Neural crest cell (in vitro differentiated cells): ENCODE measurements at regions not wholly inside any gene's neighbourhood (a gene's known extent, or its start where the extent isn't known, plus 50 kb on each side); places are given as distances from the start of the nearest gene placed in this dataset.
"Not testable (repeated sequence)": the region's sequence is repeated elsewhere in the genome, so short reads cannot be mapped to it uniquely, and the experiment has no call there.

ENCODE experiments used
- DNase-seq: peaks from one replicate; pipeline ENCODE4 v3.0.0; 2021; ENCODE audit warnings: low read depth, mixed read lengths, low spot score
- H3K27ac Mint-ChIP-seq: one replicate; pipeline ENCODE4 v1.8.0; 2021; ENCODE audit warnings: mild to moderate bottlenecking, mixed read lengths; ENCODE audit not compliant: unreplicated experiment
- H3K27me3 Mint-ChIP-seq: 2 replicates; pipeline ENCODE4 v1.8.0; 2021; ENCODE audit warnings: low read depth, mild to moderate bottlenecking, mixed read lengths
- H3K36me3 Mint-ChIP-seq: 2 replicates; pipeline ENCODE4 v1.8.0; 2021; ENCODE audit warnings: low read depth, mild to moderate bottlenecking, mixed read lengths
- H3K4me1 Mint-ChIP-seq: 2 replicates; pipeline ENCODE4 v1.8.0; 2021; ENCODE audit warnings: mixed read lengths
- H3K4me3 Mint-ChIP-seq: one replicate; pipeline ENCODE4 v1.8.0; 2021; ENCODE audit warnings: mild to moderate bottlenecking, mixed read lengths
- H3K9me3 Mint-ChIP-seq: 2 replicates; pipeline ENCODE4 v1.8.0; 2021; ENCODE audit warnings: mixed read lengths
- CTCF ChIP-seq: fragments of 200-600 bp; sonication (generic); conservative IDR thresholded peaks from 2 replicates; pipeline ENCODE4 v1.5.0; 2021; ENCODE audit warnings: antibody characterized with exemption, mild to moderate bottlenecking

- no peak for DNase-seq
- no peak overlapping the region for H3K4me3 Mint-ChIP-seq
- no peaks in the 10 kb centered on the region for H3K27me3 Mint-ChIP-seq
- no peaks in the 10 kb centered on the region for H3K4me1 Mint-ChIP-seq
- no peak overlapping the region for H3K27ac Mint-ChIP-seq
- no peak for TF ChIP-seq CTCF
- no peaks in the 10 kb centered on the region for H3K9me3 Mint-ChIP-seq
- H3K36me3 Mint-ChIP-seq: no peaks in the 10 kb centered on the region
Observed at GRCh38 chr14:105907276-105907675, 380.9 kb downstream of the TMEM121 start.

GRCh38 chr14:105908006-105908405, 381.6 kb downstream of the TMEM121 start:
- H3K4me3 Mint-ChIP-seq: no peak overlapping the region
- H3K4me1 Mint-ChIP-seq: no peaks in the 10 kb centered on the region
- no peaks in the 10 kb centered on the region for H3K9me3 Mint-ChIP-seq
- no peak for TF ChIP-seq CTCF
- H3K27me3 Mint-ChIP-seq: no peaks in the 10 kb centered on the region
- no peak overlapping the region for H3K27ac Mint-ChIP-seq
- H3K36me3 Mint-ChIP-seq: no peaks in the 10 kb centered on the region
- DNase-seq: no peak

- no peaks in the 10 kb centered on the region for H3K9me3 Mint-ChIP-seq
- no peak overlapping the region for H3K27ac Mint-ChIP-seq
- H3K36me3 Mint-ChIP-seq: no peaks in the 10 kb centered on the region
- no peak overlapping the region for H3K4me3 Mint-ChIP-seq
- no peaks in the 10 kb centered on the region for H3K27me3 Mint-ChIP-seq
- TF ChIP-seq CTCF: no peak
- no peaks in the 10 kb centered on the region for H3K4me1 Mint-ChIP-seq
- no peak for DNase-seq
Observed at GRCh38 chr14:105908481-105908911, 382.1 kb downstream of the TMEM121 start.

GRCh38 chr14:105909046-105909827, 382.9 kb downstream of the TMEM121 start:
- Mint-ChIP-seq H3K9me3 (no peaks in the 10 kb centered on the region), H3K27me3 (no peaks in the 10 kb centered on the region), H3K27ac (no peak overlapping the region)

GRCh38 chr14:105909828-105910120, 383.4 kb downstream of the TMEM121 start:
- not testable (repeated sequence) for H3K27ac Mint-ChIP-seq, DNase-seq, H3K27me3 Mint-ChIP-seq, H3K4me3 Mint-ChIP-seq, H3K4me1 Mint-ChIP-seq, H3K9me3 Mint-ChIP-seq, H3K36me3 Mint-ChIP-seq

More at GRCh38 chr14:105909046-105909827, 382.9 kb downstream of the TMEM121 start:
- H3K36me3 Mint-ChIP-seq: no peaks in the 10 kb centered on the region
- H3K4me1 Mint-ChIP-seq: no peaks in the 10 kb centered on the region
- DNase-seq: no peak
- H3K4me3 Mint-ChIP-seq: no peak overlapping the region
- TF ChIP-seq CTCF: no peak

- Mint-ChIP-seq H3K4me3 (no peak overlapping the region), H3K9me3 (peaks cover 2% of the 10 kb centered on the region), H3K36me3 (peaks cover under 1% of the 10 kb centered on the region), H3K27ac (no peak overlapping the region), H3K4me1 (no peaks in the 10 kb centered on the region), H3K27me3 (no peaks in the 10 kb centered on the region)
- TF ChIP-seq CTCF: no peak
- no peak for DNase-seq
Observed at GRCh38 chr14:105910426-105910825, 384.0 kb downstream of the TMEM121 start.
